Astrocyte (in vitro differentiated cells and primary cell): ENCODE measurements at regions not wholly inside any gene's neighbourhood (a gene's known extent, or its start where the extent isn't known, plus 50 kb on each side); places are given as distances from the start of the nearest gene placed in this dataset.

Experiments
- DNase-seq: peaks from one replicate; pipeline ENCODE4 v3.0.0-alpha.2; 2010; ENCODE audit warnings: low read depth
- FAIRE-seq: peaks from 2 replicates; lab custom pipeline; 2011; peaks lifted over from hg19 to GRCh38; lab: Jason Lieb, UNC
- H2AFZ ChIP-seq: 2 replicates; pipeline ENCODE4 v1.6.0; 2012; ENCODE audit warnings: low read depth, low read length, inconsistent platforms
- H3K27ac ChIP-seq: 2 replicates; pipeline ENCODE4 v1.5.1; 2011; ENCODE audit warnings: low read depth, low read length, inconsistent platforms
- H3K27me3 ChIP-seq: 2 replicates; pipeline ENCODE4 v1.6.0; 2011; ENCODE audit warnings: low read length, inconsistent platforms; ENCODE audit not compliant: insufficient read depth
- H3K36me3 ChIP-seq: 2 replicates; pipeline ENCODE4 v1.5.1; 2011; ENCODE audit warnings: low read length, inconsistent platforms; ENCODE audit not compliant: insufficient read depth
- H3K4me1 ChIP-seq: 2 replicates; pipeline ENCODE4 v1.5.1; 2011; ENCODE audit warnings: low read length, inconsistent platforms; ENCODE audit not compliant: insufficient read depth
- H3K4me2 ChIP-seq: 2 replicates; pipeline ENCODE4 v1.6.0; 2012; ENCODE audit warnings: low read length, inconsistent platforms
- H3K4me3 ChIP-seq: 2 replicates; pipeline ENCODE4 v1.5.1; 2011; ENCODE audit warnings: low read depth, mild to moderate bottlenecking, low read length, inconsistent platforms; ENCODE audit not compliant: insufficient read depth
- H3K79me2 ChIP-seq: 2 replicates; pipeline ENCODE4 v1.6.0; 2012; ENCODE audit warnings: mild to moderate bottlenecking, low read length, inconsistent platforms; ENCODE audit not compliant: insufficient read depth
- H3K9ac ChIP-seq: 2 replicates; pipeline ENCODE4 v1.6.0; 2012; ENCODE audit warnings: mild to moderate bottlenecking, low read length, inconsistent platforms
- H3K9me3 ChIP-seq: 2 replicates; pipeline ENCODE4 v1.5.1; 2012; ENCODE audit warnings: low read depth, mild to moderate bottlenecking, low read length, inconsistent platforms; ENCODE audit not compliant: insufficient read depth
- H4K20me1 ChIP-seq: 2 replicates; pipeline ENCODE4 v1.6.0; 2012; ENCODE audit warnings: low read length, inconsistent platforms; ENCODE audit not compliant: insufficient read depth
- H3K27ac Mint-ChIP-seq: one replicate; pipeline ENCODE4 v1.8.0; 2021; ENCODE audit warnings: mild to moderate bottlenecking, mixed read lengths; ENCODE audit not compliant: unreplicated experiment
- H3K27me3 Mint-ChIP-seq: one replicate; pipeline ENCODE4 v1.8.0; 2021; ENCODE audit warnings: low read depth, mixed read lengths; ENCODE audit not compliant: unreplicated experiment
- H3K36me3 Mint-ChIP-seq: one replicate; pipeline ENCODE4 v1.8.0; 2021; ENCODE audit warnings: low read depth, mixed read lengths; ENCODE audit not compliant: unreplicated experiment
- H3K4me1 Mint-ChIP-seq: one replicate; pipeline ENCODE4 v1.8.0; 2021; ENCODE audit warnings: low read depth, mixed read lengths; ENCODE audit not compliant: unreplicated experiment
- H3K4me3 Mint-ChIP-seq: one replicate; pipeline ENCODE4 v1.8.0; 2021; ENCODE audit warnings: mild to moderate bottlenecking, moderate library complexity, mixed read lengths; ENCODE audit not compliant: unreplicated experiment
- H3K9me3 Mint-ChIP-seq: one replicate; pipeline ENCODE4 v1.8.0; 2021; ENCODE audit warnings: mild to moderate bottlenecking, mixed read lengths; ENCODE audit not compliant: unreplicated experiment
- EZH2 ChIP-seq: IDR thresholded peaks from 2 replicates; pipeline ENCODE4 v1.6.1; 2012; ENCODE audit warnings: mild to moderate bottlenecking, low read length, inconsistent platforms; ENCODE audit not compliant: insufficient read depth
- TF ChIP-seq, protein P1 (sequence below): IDR thresholded peaks from 2 replicates; pipeline ENCODE4 v1.5.1; 2011; ENCODE audit warnings: low read depth, mild to moderate bottlenecking, inconsistent platforms, low read length, moderate library complexity; ENCODE audit not compliant: insufficient read depth

DNA sequence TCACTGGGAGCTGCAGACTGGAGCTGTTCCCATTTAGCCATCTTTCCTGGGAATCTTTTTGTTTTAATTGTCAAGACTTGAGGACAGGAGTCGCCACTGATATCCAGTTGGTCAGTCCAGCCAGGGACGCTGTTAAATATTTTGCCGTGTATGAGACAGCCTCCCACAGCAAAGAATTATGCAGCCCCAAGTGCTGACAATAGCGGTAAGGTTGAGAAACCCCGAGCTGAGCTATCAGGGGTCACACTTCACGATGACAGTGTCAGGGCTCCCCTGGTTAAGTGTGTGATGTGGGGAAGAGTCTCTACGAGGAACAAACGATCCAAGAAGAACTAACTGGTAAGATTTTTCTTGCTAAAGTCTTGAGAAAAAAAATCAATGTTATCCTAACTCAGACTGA, 372.0 kb upstream of the MPDZ start:
- no peaks in the 10 kb centered on the region for H4K20me1 ChIP-seq
- H3K9ac ChIP-seq, result no peak overlapping the region
- H3K27me3 Mint-ChIP-seq, result no peaks in the 10 kb centered on the region
- no peak overlapping the region for H2AFZ ChIP-seq
- no peaks in the 10 kb centered on the region for H3K4me1 ChIP-seq
- DNase-seq (no peak), FAIRE-seq (no peak)
- H3K27me3 ChIP-seq, result no peaks in the 10 kb centered on the region
- H3K4me2 ChIP-seq, result no peak overlapping the region
- H3K9me3 Mint-ChIP-seq, result no peaks in the 10 kb centered on the region
- no peak overlapping the region for H3K27ac ChIP-seq
- no peaks in the 10 kb centered on the region for H3K36me3 Mint-ChIP-seq
- no peaks in the 10 kb centered on the region for H3K36me3 ChIP-seq
- H3K27ac Mint-ChIP-seq, result no peak overlapping the region
- H3K4me3 ChIP-seq, result no peak overlapping the region
- H3K79me2 ChIP-seq, result no peaks in the 10 kb centered on the region
- H3K4me1 Mint-ChIP-seq, result no peaks in the 10 kb centered on the region
- no peaks in the 10 kb centered on the region for H3K9me3 ChIP-seq
- TF ChIP-seq, protein P1, sequence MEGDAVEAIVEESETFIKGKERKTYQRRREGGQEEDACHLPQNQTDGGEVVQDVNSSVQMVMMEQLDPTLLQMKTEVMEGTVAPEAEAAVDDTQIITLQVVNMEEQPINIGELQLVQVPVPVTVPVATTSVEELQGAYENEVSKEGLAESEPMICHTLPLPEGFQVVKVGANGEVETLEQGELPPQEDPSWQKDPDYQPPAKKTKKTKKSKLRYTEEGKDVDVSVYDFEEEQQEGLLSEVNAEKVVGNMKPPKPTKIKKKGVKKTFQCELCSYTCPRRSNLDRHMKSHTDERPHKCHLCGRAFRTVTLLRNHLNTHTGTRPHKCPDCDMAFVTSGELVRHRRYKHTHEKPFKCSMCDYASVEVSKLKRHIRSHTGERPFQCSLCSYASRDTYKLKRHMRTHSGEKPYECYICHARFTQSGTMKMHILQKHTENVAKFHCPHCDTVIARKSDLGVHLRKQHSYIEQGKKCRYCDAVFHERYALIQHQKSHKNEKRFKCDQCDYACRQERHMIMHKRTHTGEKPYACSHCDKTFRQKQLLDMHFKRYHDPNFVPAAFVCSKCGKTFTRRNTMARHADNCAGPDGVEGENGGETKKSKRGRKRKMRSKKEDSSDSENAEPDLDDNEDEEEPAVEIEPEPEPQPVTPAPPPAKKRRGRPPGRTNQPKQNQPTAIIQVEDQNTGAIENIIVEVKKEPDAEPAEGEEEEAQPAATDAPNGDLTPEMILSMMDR, result no peak
- TF ChIP-seq EZH2, result no peak
- H3K4me3 Mint-ChIP-seq, result no peak overlapping the region

DNA sequence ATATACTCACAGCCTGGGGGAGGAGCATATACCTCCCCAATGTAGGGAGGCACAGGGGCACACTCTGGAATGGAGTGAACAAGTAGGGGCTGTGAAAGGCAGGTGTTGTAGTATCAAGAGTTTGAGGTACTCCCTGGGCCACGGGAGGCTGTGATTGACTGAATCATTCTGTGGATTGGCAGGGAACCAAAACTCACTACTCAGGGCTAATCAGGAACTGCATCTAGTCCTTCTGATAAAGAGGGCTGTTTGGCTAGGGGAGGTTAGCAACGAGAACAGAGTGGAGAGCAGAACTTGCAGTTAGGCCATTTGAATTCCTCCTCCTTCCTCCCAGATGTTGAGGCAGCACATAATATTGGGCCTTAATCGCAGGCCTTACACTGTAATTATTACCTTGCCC, 369.2 kb upstream of the MPDZ start:
- no peaks in the 10 kb centered on the region for H3K9me3 ChIP-seq
- TF ChIP-seq, protein P1, result no peak
- TF ChIP-seq EZH2, result no peak
- H3K4me2 ChIP-seq, result no peak overlapping the region
- no peak for DNase-seq
- H3K4me3 ChIP-seq, result no peak overlapping the region
- no peaks in the 10 kb centered on the region for H3K4me1 ChIP-seq
- Mint-ChIP-seq H3K9me3 (no peaks in the 10 kb centered on the region), H3K27ac (no peak overlapping the region), H3K27me3 (no peaks in the 10 kb centered on the region), H3K4me1 (no peaks in the 10 kb centered on the region), H3K36me3 (no peaks in the 10 kb centered on the region), H3K4me3 (no peak overlapping the region)
- no peaks in the 10 kb centered on the region for H3K79me2 ChIP-seq
- H3K9ac ChIP-seq, result no peak overlapping the region
- no peak for FAIRE-seq
- H3K27ac ChIP-seq, result no peak overlapping the region
- no peaks in the 10 kb centered on the region for H3K36me3 ChIP-seq
- H3K27me3 ChIP-seq, result no peaks in the 10 kb centered on the region
- no peak overlapping the region for H2AFZ ChIP-seq
- H4K20me1 ChIP-seq, result no peaks in the 10 kb centered on the region

DNA sequence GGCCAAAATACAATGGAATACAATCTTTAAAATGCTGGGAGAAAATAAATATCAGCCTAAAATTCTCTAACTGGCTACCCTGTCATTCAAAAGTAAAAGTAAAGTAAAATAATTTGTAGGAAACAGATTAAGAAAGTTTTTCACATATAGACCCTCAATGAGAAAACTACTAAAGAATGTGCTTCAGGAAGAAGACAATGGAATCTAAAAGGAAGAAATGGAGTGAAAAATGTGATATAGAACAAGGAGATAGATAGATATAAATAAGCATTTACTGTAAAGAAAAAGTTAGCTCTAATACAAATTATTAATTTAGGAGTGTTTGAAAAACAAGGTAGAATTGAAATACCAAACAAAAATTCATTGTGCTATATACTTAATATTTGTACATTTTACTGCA, 368.6 kb upstream of the MPDZ start:
- no peak overlapping the region for H3K9ac ChIP-seq
- no peaks in the 10 kb centered on the region for H3K4me1 ChIP-seq
- H3K27me3 ChIP-seq, result no peaks in the 10 kb centered on the region
- Mint-ChIP-seq H3K27ac (no peak overlapping the region), H3K4me1 (no peaks in the 10 kb centered on the region), H3K36me3 (no peaks in the 10 kb centered on the region), H3K9me3 (no peaks in the 10 kb centered on the region), H3K27me3 (no peaks in the 10 kb centered on the region), H3K4me3 (no peak overlapping the region)
- FAIRE-seq (no peak), DNase-seq (no peak)
- no peaks in the 10 kb centered on the region for H3K79me2 ChIP-seq
- H3K9me3 ChIP-seq, result no peaks in the 10 kb centered on the region
- H2AFZ ChIP-seq, result no peak overlapping the region
- no peaks in the 10 kb centered on the region for H3K36me3 ChIP-seq
- no peaks in the 10 kb centered on the region for H4K20me1 ChIP-seq
- no peak overlapping the region for H3K4me2 ChIP-seq
- no peak overlapping the region for H3K4me3 ChIP-seq
- H3K27ac ChIP-seq, result no peak overlapping the region
- TF ChIP-seq EZH2, result no peak
- TF ChIP-seq, protein P1, result no peak
